ENCODE measurements at regions not wholly inside any gene's neighbourhood (a gene's known extent, or its start where the extent isn't known, plus 50 kb on each side); places are given as distances from the start of the nearest gene placed in this dataset.

DNA sequence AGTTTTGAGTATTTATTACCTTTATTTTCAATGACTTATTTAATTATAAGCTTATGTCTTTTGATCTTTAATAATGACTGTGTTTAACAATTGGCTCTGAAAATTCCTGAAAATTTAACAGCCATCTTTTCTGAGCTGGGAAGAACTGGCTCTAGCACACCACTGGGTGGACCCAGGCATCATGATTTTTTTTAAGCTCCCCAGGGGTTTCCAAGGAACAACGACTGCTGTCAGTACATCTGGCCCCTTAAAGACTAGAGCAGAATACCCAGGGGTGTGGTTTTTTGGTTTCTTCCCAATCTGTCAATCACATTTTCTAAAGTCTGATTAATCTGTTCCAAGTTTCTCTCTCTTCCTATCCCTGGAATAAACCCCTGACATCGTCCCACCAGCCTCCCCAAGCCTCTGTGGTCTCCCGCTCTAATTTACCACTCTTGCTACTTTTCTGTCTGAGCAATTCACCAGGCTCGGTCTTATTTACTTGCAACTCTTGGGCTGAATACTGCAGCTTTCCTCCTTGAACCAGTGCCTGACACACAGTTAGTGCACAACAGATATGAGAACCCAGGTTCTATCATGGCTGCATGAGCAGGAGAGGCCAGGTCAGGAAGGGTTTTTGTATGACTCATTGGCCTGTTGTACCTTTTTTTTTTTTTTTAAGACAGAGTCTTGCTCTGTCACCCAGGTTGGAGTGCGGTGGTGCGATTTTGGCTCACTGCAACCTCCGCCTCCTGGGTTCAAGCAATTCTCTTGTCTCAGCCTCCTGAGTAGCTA is 321.9 kb downstream of the ZSWIM6 start:
- TF ChIP-seq, protein P1, sequence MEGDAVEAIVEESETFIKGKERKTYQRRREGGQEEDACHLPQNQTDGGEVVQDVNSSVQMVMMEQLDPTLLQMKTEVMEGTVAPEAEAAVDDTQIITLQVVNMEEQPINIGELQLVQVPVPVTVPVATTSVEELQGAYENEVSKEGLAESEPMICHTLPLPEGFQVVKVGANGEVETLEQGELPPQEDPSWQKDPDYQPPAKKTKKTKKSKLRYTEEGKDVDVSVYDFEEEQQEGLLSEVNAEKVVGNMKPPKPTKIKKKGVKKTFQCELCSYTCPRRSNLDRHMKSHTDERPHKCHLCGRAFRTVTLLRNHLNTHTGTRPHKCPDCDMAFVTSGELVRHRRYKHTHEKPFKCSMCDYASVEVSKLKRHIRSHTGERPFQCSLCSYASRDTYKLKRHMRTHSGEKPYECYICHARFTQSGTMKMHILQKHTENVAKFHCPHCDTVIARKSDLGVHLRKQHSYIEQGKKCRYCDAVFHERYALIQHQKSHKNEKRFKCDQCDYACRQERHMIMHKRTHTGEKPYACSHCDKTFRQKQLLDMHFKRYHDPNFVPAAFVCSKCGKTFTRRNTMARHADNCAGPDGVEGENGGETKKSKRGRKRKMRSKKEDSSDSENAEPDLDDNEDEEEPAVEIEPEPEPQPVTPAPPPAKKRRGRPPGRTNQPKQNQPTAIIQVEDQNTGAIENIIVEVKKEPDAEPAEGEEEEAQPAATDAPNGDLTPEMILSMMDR (IDR thresholded peaks at IDR 0.05), result no peak
- TF ChIP-seq POLR2A (IDR thresholded peaks at IDR 0.05), result no peak

All from lower leg skin (tissue), 3 donors.